NCI-H82 treated with DMSO at 0.1 percent for 48 hours (cell line): ENCODE measurements at regions not wholly inside any gene's neighbourhood (a gene's known extent, or its start where the extent isn't known, plus 50 kb on each side); places are given as distances from the start of the nearest gene placed in this dataset.
"Not testable (repeated sequence)": the region's sequence is repeated elsewhere in the genome, so short reads cannot be mapped to it uniquely, and the experiment has no call there.

Experiments used
- DNase-seq: peaks from one replicate; lab custom pipeline; 2025; ENCODE audit not compliant: unreplicated experiment; lab: John Stamatoyannopoulos, UW

GRCh38 chr16:61435346-61435745 is 600.9 kb downstream of the CDH8 start:
- DNase-seq = no peak

DNA sequence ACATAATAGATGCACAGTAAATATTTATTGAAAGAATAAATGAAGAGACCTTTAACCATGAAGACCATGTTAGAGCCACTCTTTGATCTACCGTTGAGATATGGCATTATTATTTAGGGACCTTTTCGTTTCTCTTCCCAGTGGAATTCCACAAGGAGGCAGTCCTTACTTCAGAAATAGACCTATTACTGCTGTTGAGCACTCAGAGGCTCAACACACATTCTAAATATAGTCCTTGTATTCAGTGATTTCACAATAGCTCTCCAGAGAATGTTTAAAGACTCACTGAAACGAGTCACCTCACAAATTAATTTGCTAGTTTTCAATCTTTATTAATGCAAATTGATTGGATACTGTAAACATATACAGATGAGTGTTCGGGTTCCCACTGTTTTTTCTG is 603.8 kb downstream of the CDH8 start:
- no peak for DNase-seq

- DNase-seq = no peak
Observed at GRCh38 chr16:61421111-61421510, 615.1 kb downstream of the CDH8 start.

GRCh38 chr16:61419791-61420190 is 616.4 kb downstream of the CDH8 start:
- no peak for DNase-seq

- not testable (repeated sequence) for DNase-seq
Observed at GRCh38 chr16:61418802-61419201, 617.4 kb downstream of the CDH8 start.

DNA sequence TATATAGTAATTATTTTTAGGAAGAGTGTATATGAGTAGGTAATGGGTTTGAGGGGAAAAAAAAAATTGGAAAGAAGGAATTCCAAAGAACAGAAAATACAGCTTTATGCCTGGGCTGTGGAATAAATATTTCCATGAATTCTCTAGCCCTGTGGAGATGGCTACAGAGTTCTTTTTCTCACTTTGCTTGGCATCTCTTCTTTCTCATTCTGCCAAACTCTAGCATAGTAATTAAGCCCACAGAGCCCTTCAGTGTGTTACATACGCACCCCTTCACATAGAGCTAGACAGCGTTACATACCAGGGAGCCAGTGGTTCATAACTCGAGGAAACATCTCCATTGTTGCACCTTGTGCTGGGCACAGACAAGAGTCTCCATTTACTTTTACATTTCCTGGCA is 621.1 kb downstream of the CDH8 start:
- DNase-seq = no peak

GRCh38 chr16:61413021-61413420 is 623.2 kb downstream of the CDH8 start:
- DNase-seq = peak; percentile 51

DNA sequence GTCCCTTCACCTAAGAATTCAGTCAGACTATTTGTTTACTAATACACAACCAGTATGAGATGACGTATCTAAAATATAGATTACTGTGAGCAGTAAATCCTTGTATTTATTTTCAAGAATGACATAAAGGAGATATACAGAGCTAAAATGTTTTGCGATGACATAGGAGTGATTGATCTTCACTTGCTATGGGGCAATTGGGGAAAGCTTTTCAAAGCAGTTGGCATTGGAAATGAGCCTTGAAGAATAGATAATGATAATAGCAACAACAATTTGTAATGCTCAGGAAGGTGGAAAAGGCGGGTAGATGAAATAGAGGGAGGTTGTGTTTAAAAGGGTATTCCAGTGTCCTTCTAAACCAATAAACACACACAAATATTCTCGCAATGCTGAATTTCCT is 623.7 kb downstream of the CDH8 start:
- no peak for DNase-seq

DNA sequence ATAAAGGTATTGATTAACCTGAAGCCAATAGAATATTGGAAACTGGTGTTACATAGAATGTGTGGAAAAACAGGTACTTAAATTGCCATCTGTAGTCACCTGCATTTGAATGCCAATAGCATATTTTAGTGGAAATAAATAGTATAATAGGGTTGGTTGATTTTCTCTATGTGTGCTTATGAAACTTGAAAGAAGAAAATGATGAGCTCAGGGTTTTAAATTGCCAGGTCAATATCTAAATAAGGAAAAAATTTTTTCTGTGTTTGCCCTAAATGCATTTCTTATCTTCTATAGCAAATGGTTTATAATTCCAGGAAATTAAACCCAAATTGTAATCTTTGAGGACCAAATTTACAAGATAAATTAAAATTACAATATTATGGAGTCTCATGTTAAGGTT is 626.6 kb downstream of the CDH8 start:
- no peak for DNase-seq

GRCh38 chr16:61403386-61403785 is 632.9 kb downstream of the CDH8 start:
- DNase-seq = no peak

- no peak for DNase-seq
Observed at GRCh38 chr16:61391896-61392295, 644.3 kb downstream of the CDH8 start.

DNA sequence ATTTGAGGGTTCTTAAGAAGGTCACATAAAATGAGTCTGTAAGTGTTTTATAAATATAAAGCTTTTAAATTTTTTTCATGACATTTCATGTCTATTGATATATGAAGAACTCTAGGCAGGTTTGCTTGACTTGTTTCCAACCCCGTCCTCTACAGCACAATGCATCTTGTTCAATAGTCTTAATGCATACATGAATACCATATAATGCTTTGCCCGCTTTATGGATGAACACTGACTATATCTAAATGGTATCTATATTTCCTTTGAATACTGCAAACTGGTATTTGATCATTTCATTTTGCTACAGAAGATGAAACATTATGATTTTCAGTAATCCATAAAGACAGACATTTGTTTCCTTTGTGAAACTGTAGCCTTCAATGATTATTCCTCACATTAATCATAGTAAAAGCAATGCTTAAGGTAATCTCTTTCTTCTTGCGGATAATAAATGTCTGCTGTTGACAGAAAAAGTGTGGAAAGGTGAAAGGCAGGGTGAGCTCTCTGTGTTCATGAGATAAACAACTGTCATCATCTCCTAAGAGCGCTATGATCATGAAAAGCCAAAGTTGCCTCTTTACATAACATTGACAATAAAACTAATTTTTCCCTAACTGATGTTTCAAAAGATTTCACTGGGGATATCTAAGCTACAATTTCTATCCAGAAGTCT is 645.1 kb downstream of the CDH8 start:
- DNase-seq = no peak

DNA sequence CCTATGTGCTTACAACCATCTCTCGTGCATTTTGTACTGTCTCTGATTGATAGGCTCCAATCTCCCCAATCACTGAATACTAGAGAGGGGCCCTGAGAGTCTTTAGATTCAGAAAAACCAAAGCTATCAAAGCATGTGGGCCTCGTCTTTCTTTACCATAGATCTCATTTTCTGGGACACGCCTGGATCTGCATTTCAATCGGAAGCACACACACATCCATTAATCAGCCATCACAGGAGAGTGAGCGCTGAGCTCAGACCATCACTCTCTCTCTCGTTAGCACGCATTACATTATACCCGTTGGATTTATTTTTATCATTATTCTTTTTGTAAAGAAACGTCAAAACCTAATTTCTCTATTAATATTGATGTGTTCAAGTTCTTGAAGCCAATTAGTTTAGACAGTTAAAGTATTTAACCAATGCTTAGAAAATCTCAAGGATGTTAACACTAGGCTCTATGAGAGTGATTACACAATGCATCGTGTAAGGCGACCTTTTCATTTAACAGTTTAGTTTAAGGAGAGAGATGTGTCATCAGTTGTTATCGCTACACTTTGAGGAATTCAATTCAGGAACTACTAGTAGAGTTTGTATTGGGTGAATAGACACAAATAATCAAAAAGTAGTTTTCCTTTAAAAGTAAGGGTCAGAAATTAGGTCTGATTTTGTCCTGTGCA is 650.7 kb downstream of the CDH8 start:
- no peak for DNase-seq

DNA sequence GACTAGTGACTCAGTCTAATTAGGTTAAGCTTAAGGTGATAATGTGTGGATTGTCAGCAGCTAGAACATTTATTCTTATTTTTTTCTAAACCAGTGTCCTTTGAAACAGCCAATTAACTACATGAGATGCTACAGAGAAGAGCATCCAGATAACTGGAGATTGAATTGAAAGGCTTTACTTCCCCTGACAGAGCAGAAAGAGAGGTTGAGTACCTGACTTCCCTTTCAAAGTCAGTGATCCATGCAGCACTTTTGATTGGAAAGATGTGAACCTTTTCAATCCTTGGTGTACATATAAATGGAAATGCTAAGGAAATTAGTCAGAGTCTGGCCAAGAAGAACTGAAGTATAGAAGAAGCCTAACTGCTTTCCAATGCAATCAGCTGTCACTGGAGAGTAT is 653.8 kb downstream of the CDH8 start:
- DNase-seq = no peak

DNA sequence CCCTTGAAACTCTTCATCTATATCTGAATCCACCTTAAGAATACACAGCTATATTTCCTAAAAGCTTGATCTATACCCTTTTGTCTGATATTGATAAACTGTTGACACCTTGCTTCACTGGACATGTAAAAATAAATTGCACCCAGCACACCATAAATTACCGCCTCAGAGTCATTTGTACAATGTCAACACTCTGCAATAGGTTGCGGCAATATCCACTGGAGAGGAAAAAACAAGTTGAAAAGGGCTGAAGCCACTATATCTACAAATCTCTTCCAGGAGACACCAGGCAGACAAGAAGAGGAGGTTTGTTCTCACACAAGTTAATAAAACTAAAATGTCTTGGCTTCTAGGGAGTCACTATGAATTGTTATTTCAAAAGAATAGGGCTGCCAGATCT is 656.9 kb downstream of the CDH8 start:
- DNase-seq = no peak

DNA sequence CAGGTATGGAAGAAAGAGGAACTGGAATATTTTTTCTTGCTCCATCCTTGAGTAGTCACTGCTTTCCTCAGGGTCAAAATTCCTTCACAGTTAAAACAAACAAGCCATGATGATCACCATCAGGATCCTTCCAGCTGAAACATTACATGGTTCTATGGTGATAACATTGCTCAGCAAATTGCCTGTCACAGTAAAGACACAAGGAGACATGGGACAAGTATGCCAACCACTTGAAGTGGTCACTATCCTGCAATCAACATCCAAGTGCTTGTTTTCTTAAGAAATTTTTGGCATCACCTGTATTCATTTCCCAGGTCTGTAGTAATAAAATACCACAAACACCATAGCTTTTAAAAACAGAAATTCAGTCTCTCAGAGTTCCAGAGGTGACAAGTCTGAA is 662.2 kb downstream of the CDH8 start:
- DNase-seq = no peak

- DNase-seq = no peak
Observed at GRCh38 chr16:61371881-61372280, 664.4 kb downstream of the CDH8 start.

- DNase-seq = no peak
Observed at GRCh38 chr16:61371388-61371787, 664.9 kb downstream of the CDH8 start.

GRCh38 chr16:61370564-61370963 is 665.7 kb downstream of the CDH8 start:
- no peak for DNase-seq

DNA sequence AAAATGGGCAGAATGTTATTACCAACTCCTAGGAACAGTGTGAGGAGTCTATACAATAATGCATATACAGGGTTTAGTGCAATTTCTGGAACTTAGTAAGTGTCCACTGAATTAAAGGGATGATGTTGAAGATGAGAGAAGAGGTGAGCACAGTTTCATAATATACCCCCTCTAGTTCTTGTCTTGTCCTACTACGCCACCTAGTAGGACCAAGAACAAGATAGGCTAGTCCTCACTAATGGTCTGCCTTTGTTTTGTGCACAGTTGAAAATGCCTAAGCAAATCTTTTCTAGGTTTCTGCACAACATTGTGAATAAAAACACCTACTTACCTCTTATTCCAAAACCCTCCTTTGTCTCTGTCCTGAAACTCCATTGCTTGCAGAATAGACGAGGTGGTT is 670.2 kb downstream of the CDH8 start:
- peak; percentile 35 for DNase-seq

- DNase-seq = peak; percentile 49
Observed at GRCh38 chr16:61364990-61365389, 671.2 kb downstream of the CDH8 start.

DNA sequence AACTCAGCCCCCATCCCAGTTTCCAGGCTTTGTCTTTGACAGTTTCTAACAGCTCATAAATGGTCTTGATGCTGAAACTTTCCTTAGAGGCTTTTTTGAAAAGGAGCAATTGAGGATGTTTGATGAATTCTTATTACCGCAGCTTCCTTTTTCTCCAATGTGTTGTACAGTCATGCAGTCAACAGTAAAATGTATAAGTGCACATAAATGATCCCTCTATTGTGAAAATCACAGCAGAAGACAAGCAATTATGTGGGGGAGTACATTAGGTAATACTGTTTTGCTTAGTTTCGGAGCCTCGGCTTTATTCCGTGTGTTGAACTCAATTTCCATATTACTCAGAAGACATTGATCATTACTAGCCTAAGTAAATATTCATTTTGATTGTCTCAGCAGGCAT is 673.7 kb downstream of the CDH8 start:
- no peak for DNase-seq

- no peak for DNase-seq
Observed at GRCh38 chr16:61344791-61345190, 691.4 kb downstream of the CDH8 start.
